ENCODE measurements at regions not wholly inside any gene's neighbourhood (a gene's known extent, or its start where the extent isn't known, plus 50 kb on each side); places are given as distances from the start of the nearest gene placed in this dataset.

- peaks cover 9% of the 10 kb centered on the region for H3K27me3 Mint-ChIP-seq
- H3K36me3 Mint-ChIP-seq = no peaks in the 10 kb centered on the region
- no peak overlapping the region for H3K4me3 Mint-ChIP-seq
- H3K4me1 Mint-ChIP-seq = no peaks in the 10 kb centered on the region
- peaks cover 6% of the 10 kb centered on the region for H3K9me3 Mint-ChIP-seq
- no peak overlapping the region for H3K27ac Mint-ChIP-seq
- DNase-seq (ENCODE audit: low spot score in 2 of 2) (no peak), ATAC-seq (ENCODE audit: low read depth) (no peak)
Measured at GRCh38 chr16:54359081-54359480, 72.5 kb upstream of the IRX3 start.

- no peak for ATAC-seq (ENCODE audit: low read depth)
- no peak for DNase-seq (ENCODE audit: low spot score in 2 of 2)
- peaks cover 3% of the 10 kb centered on the region for H3K9me3 Mint-ChIP-seq
- no peaks in the 10 kb centered on the region for H3K4me1 Mint-ChIP-seq
- no peaks in the 10 kb centered on the region for H3K36me3 Mint-ChIP-seq
- H3K27ac Mint-ChIP-seq = no peak overlapping the region
- peaks cover 3% of the 10 kb centered on the region for H3K27me3 Mint-ChIP-seq
- H3K4me3 Mint-ChIP-seq = no peak overlapping the region
Measured at GRCh38 chr16:54356391-54356790, 69.8 kb upstream of the IRX3 start.

DNA sequence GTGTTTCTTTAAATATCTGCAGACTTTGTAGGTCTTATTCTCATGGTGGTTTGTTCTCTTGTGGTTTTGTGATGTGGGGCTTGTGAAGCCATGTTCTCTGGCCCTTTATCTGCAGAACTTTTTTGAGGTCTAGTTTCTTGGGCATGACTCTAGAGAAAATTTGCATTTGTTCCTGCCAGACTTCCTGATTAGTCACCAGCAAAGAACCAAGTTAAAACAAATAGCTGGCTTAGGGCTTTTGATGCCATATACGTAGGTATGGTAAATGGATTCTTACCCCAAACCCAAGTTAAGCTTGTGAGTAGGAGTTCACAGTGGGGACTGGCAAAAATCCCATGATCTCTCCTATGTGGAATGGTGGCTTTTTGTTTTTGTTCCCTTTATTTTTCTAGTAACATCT is 68.7 kb upstream of the IRX3 start:
- no peak for DNase-seq (ENCODE audit: low spot score in 2 of 2)

GRCh38 chr16:54353097-54353496 is 66.5 kb upstream of the IRX3 start:
- Mint-ChIP-seq H3K4me1 (no peaks in the 10 kb centered on the region), H3K36me3 (no peaks in the 10 kb centered on the region), H3K9me3 (peaks cover 3% of the 10 kb centered on the region), H3K4me3 (no peak overlapping the region), H3K27ac (no peak overlapping the region), H3K27me3 (peaks cover 3% of the 10 kb centered on the region)
- no peak for DNase-seq (ENCODE audit: low spot score in 2 of 2)
- no peak for ATAC-seq (ENCODE audit: low read depth)

More for the DNA sequence above, 68.7 kb upstream of the IRX3 start:
- Mint-ChIP-seq H3K27me3 (peaks cover 3% of the 10 kb centered on the region), H3K4me1 (no peaks in the 10 kb centered on the region), H3K36me3 (no peaks in the 10 kb centered on the region), H3K4me3 (no peak overlapping the region), H3K9me3 (peaks cover 3% of the 10 kb centered on the region), H3K27ac (no peak overlapping the region)
- ATAC-seq (ENCODE audit: low read depth) = no peak

DNA sequence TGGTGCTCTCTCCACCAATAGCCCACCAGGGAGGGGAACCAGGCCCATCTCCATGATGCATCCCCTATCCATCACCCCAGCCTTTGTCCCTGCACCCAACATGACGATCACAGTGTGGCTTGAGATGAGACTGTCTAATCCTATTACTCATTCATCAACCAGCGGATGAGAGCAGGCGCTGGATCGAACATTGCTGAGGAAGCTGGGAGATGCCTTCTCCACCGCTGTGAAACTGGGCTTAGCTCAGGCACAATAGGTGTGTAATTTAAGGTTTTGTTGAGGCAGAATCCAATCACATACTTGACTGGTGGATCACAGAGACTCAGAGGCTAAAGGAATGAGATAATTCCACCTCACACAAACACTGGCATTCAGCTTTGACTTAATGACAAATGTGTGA is 64.6 kb upstream of the IRX3 start:
- Mint-ChIP-seq H3K27me3 (peaks cover 2% of the 10 kb centered on the region), H3K4me1 (no peaks in the 10 kb centered on the region), H3K36me3 (no peaks in the 10 kb centered on the region), H3K27ac (no peak overlapping the region), H3K9me3 (peaks cover 1% of the 10 kb centered on the region), H3K4me3 (no peak overlapping the region)
- ATAC-seq (ENCODE audit: low read depth) = no peak
- DNase-seq (ENCODE audit: low spot score in 2 of 2) = no peak

DNA sequence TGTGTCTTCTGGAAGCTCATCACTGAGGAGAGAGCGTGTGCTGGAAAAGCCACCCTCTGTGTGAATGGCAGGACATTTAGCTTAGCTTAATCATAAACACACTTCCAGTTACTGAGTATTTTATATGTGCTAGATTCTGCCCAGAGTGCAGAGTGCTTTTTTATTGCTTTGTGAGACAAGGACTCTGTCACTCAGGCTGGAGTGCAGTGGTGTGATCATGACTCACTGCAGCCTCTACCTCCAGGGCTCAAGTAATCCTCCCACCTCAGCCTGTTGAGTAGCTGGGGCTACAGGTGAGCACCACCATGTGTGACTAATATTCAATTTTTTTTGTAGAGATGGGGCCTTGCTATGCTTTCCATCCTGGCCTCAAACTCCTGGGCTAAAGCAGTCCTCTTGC is 61.4 kb upstream of the IRX3 start:
- no peak overlapping the region for H3K27ac Mint-ChIP-seq
- ATAC-seq (ENCODE audit: low read depth) = no peak
- no peak for DNase-seq (ENCODE audit: low spot score in 2 of 2)
- H3K27me3 Mint-ChIP-seq = peaks cover 3% of the 10 kb centered on the region
- H3K4me1 Mint-ChIP-seq = no peaks in the 10 kb centered on the region
- H3K4me3 Mint-ChIP-seq = no peak overlapping the region
- no peaks in the 10 kb centered on the region for H3K36me3 Mint-ChIP-seq
- no peaks in the 10 kb centered on the region for H3K9me3 Mint-ChIP-seq

DNA sequence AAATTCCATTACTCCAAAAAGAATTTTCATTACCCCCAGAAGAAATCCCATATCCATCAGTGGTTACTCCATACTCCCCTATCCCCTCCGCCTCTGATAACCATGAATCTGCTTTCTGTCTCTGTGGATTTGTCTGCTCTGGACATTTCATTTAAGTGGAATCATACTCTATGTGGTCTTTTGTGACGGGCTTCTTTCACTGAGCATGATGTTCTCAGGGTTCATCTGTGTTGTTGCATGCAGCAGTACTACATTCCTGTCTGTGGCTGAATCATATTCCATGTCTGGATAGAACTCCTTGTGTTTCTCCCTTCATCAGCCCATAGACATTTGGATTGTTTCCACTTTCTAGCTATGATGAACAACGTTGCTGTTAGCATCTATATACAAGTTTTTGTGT is 59.5 kb upstream of the IRX3 start:
- DNase-seq (ENCODE audit: low spot score in 2 of 2) (no peak), ATAC-seq (ENCODE audit: low read depth) (no peak)
- H3K27ac Mint-ChIP-seq = no peak overlapping the region
- H3K9me3 Mint-ChIP-seq = no peaks in the 10 kb centered on the region
- no peak overlapping the region for H3K4me3 Mint-ChIP-seq
- no peaks in the 10 kb centered on the region for H3K36me3 Mint-ChIP-seq
- no peaks in the 10 kb centered on the region for H3K4me1 Mint-ChIP-seq
- peaks cover 1% of the 10 kb centered on the region for H3K27me3 Mint-ChIP-seq

DNA sequence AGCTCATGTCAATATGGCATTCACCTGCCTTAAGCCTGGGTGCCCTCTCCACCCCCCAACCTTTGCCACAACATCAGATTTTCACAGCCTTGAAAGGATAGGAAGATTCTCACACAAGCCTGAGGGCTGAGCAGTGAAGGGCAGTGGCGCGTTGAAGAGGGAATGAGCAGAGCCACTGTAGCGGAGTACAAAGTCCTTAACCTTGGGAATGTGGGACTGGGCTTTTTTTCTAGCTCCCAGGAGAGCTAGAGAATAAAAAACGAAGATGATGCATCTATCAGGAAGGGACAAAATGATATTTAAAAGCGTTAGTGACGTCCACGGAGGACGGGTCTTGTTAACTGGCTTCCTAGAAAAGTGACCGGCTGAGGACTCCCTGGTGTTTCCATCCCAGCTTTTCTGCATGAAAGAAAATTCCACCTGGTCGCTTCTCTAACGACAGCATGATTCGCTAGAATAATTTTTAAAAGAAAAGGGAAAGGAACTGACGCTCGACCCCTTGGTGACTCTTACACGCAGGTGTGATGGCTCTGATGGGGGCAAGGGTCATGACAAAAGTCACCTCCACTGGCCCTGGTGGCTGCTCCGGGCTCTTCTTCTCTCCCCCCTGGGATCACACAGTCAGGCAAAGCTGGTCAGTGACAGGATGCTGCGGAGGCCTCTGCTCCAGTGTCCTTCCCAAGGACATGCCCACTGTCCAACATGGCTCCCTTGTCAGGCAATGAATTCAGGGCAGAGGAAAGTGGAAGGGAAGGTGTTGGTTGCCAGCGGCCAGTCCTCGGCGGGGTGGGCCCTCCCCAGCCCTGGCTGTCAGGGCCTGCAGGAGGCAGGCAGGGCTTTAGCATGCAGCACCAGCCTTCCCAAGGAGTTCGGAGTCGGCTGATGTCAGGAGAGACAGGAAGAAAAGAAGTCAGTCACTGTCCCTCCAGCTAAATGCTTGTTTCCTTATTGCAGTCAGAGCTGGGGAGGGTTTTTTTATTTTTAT is 58.4 kb upstream of the IRX3 start:
- no peak for ATAC-seq (ENCODE audit: low read depth)
- Mint-ChIP-seq H3K27ac (no peak overlapping the region), H3K9me3 (no peaks in the 10 kb centered on the region), H3K27me3 (peaks cover 1% of the 10 kb centered on the region), H3K36me3 (no peaks in the 10 kb centered on the region), H3K4me1 (no peaks in the 10 kb centered on the region), H3K4me3 (no peak overlapping the region)
- DNase-seq (ENCODE audit: low spot score in 2 of 2) = no peak

DNA sequence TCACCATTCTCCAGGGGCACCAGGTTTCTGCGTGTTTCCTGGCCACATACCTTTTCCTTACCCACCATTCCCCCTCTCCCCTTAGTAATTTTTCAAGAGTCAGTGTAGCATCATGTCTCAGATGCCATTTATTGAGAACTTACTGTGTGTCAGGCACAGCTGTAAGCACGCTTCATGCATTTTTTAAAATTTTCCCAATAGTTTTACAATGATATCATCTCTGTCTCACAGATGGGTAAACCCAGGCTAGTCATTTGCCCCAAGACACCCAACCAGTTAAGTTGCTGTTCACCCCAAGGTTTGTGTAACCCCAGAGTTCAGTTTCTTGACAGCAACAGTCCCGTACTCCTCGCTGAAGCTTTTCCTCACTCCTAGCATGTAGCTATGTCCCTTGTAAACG is 56.4 kb upstream of the IRX3 start:
- H3K9me3 Mint-ChIP-seq = no peaks in the 10 kb centered on the region
- no peak overlapping the region for H3K4me3 Mint-ChIP-seq
- peaks cover 6% of the 10 kb centered on the region for H3K27me3 Mint-ChIP-seq
- ATAC-seq (ENCODE audit: low read depth) (no peak), DNase-seq (ENCODE audit: low spot score in 2 of 2) (no peak)
- no peaks in the 10 kb centered on the region for H3K4me1 Mint-ChIP-seq
- no peak overlapping the region for H3K27ac Mint-ChIP-seq
- H3K36me3 Mint-ChIP-seq = no peaks in the 10 kb centered on the region

DNA sequence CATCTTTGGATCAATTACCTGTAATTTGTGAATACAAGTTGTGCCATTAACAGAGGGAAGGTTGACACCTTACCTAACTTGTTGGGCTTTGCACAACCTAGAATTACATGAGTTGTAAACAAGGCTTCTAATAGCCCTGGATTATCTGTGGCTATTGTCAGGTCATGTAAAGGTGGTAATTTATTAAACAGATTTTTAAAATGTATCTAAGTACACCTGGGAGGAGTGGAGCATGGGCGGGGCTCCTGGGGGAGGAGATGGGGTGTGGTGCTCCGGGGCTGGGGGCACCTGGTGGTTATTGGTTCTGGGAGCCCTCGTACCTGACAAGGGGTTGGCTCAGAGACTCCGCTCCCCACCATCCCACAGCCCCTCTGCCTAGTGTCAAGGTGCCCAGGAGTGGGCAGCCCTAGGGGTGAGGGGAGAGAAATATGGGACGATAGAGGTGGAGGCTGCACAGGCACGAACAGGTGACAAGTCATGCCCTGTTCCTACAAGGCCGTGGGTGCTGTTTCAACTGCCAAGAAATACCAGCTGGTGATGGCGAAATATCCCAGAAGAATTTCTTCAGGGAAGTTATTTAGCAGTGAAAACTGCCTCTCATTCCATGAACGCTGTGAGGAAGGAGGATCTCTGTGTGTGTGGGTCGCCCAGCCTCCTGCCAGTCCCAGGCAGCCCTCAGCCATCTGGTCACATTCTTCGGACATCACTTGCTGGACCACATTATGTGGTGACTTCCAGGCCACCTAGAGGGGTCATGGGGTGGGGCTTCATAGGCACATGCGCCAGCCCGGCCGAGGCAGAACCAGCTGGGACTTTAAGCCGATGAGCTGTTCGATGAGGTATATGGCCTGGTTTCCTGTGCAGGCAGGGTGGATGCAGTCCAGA is 55.5 kb upstream of the IRX3 start:
- no peak for DNase-seq (ENCODE audit: low spot score in 2 of 2)
- H3K27ac Mint-ChIP-seq = no peak overlapping the region
- H3K4me3 Mint-ChIP-seq = no peak overlapping the region
- ATAC-seq (ENCODE audit: low read depth) = no peak
- H3K27me3 Mint-ChIP-seq = peaks cover 6% of the 10 kb centered on the region
- H3K4me1 Mint-ChIP-seq = no peaks in the 10 kb centered on the region
- H3K36me3 Mint-ChIP-seq = no peaks in the 10 kb centered on the region
- no peaks in the 10 kb centered on the region for H3K9me3 Mint-ChIP-seq

DNA sequence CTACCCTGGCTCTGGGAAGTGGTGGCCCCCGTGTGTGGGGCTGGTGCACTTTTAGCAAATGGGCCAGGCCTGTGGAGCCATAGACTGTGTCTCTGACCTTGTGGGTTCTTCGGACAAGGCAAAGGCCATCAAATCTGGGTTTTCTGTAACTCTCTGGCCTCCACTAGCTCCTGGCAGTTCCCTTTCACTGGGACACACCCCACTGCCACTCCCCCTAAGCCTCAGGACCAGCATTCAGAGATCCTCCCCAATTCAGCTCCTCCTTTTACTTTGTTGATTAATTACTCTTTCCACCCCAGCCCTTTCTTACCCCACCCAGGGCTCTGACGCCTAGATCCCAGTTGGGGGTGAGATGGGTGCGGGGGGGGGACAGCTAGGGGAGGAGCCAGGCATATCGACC is 53.9 kb upstream of the IRX3 start:
- Mint-ChIP-seq H3K27ac (no peak overlapping the region), H3K4me3 (no peak overlapping the region), H3K27me3 (peaks cover 9% of the 10 kb centered on the region), H3K4me1 (no peaks in the 10 kb centered on the region), H3K36me3 (no peaks in the 10 kb centered on the region), H3K9me3 (no peaks in the 10 kb centered on the region)
- DNase-seq (ENCODE audit: low spot score in 2 of 2) (no peak), ATAC-seq (ENCODE audit: low read depth) (no peak)

DNA sequence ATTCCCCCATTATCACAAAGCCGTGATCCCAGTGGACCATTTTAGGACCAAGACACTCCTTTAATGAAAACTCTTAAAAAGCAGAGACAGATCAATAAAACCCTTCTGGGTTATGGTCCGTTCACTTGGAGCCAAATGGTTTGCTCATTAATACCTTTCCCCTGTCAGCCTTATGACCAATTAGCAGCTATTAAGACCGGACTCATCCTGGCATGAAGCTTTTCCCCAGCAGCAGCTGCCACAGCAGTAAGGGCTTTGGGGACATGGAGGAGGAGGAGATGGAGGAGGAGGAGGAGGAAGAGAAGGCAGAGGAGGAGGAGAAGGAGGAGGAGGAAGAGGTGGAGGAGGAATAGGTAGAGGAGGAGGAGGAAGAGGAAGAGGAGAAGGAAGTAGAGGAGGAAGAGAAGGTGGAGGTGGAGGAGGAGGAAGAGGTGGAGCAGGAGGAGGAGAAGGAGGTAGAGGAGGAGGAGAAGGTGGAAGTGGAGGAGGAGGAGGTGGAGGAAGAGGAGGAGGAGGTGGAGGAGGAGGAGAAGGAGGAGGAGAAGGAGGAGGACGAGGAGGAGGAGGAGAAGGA is 50.1 kb upstream of the IRX3 start:
- H3K4me3 Mint-ChIP-seq = no peak overlapping the region
- no peak for DNase-seq (ENCODE audit: low spot score in 2 of 2)
- no peaks in the 10 kb centered on the region for H3K9me3 Mint-ChIP-seq
- peaks cover 7% of the 10 kb centered on the region for H3K27me3 Mint-ChIP-seq
- no peaks in the 10 kb centered on the region for H3K36me3 Mint-ChIP-seq
- ATAC-seq (ENCODE audit: low read depth) = no peak
- no peak overlapping the region for H3K27ac Mint-ChIP-seq
- H3K4me1 Mint-ChIP-seq = no peaks in the 10 kb centered on the region
